MM.1S (cell line): ENCODE measurements at regions not wholly inside any gene's neighbourhood (a gene's known extent, or its start where the extent isn't known, plus 50 kb on each side); places are given as distances from the start of the nearest gene placed in this dataset.

ENCODE experiments used
- DNase-seq: peaks from one replicate; pipeline ENCODE4 v3.0.0-alpha.2; 2015
- H2AFZ ChIP-seq: fragments of 300-600 bp; sonication (generic); 2 replicates; pipeline ENCODE4 v1.6.0; 2016; ENCODE audit warnings: antibody characterized with exemption, low read length
- H3F3A ChIP-seq: fragments of 300-600 bp; sonication (generic); 2 replicates; pipeline ENCODE4 v1.6.1; 2016; ENCODE audit warnings: mild to moderate bottlenecking, antibody characterized with exemption, low read length, moderate library complexity, mixed read lengths; ENCODE audit not compliant: insufficient read depth
- H3K27ac ChIP-seq: fragments of 300-600 bp; sonication (generic); 2 replicates; pipeline ENCODE4 v1.5.1; 2016; ENCODE audit warnings: mild to moderate bottlenecking, low read length
- H3K27me3 ChIP-seq: fragments of 300-600 bp; sonication (generic); replicated peaks from 2 replicates; pipeline ENCODE4 v1.6.0; 2016; ENCODE audit warnings: low read length; ENCODE audit not compliant: insufficient read depth
- H3K36me3 ChIP-seq: fragments of 300-600 bp; sonication (generic); replicated peaks from 2 replicates; pipeline ENCODE4 v1.6.1; 2016; ENCODE audit warnings: mild to moderate bottlenecking, low read length, mixed read lengths; ENCODE audit not compliant: insufficient read depth
- H3K4me1 ChIP-seq: fragments of 300-600 bp; sonication (generic); 2 replicates; pipeline ENCODE4 v1.6.1; 2016; ENCODE audit warnings: low read length, mixed read lengths
- H3K4me2 ChIP-seq: fragments of 300-600 bp; sonication (generic); 2 replicates; pipeline ENCODE4 v1.6.0; 2016; ENCODE audit warnings: low read depth, low read length
- H3K4me3 ChIP-seq: fragments of 300-600 bp; sonication (generic); 2 replicates; pipeline ENCODE4 v1.5.1; 2016; ENCODE audit warnings: low read length, mixed read lengths
- H3K79me2 ChIP-seq: fragments of 300-600 bp; sonication (generic); 2 replicates; pipeline ENCODE4 v1.6.1; 2016; ENCODE audit warnings: mixed run types, low read length, mixed read lengths
- H3K9ac ChIP-seq: fragments of 300-600 bp; sonication (generic); 2 replicates; pipeline ENCODE4 v1.6.1; 2016; ENCODE audit warnings: low read length, mixed read lengths
- H3K9me2 ChIP-seq: fragments of 300-600 bp; sonication (generic); replicated peaks from 2 replicates; pipeline ENCODE4 v1.6.1; 2016; ENCODE audit warnings: mild to moderate bottlenecking, low read length, mixed read lengths; ENCODE audit not compliant: insufficient read depth
- H3K9me3 ChIP-seq: fragments of 300-600 bp; sonication (generic); replicated peaks from 2 replicates; pipeline ENCODE4 v1.6.1; 2016; ENCODE audit warnings: mild to moderate bottlenecking, low read length, mixed read lengths; ENCODE audit not compliant: insufficient read depth
- H4K20me1 ChIP-seq: fragments of 300-600 bp; sonication (generic); 2 replicates; pipeline ENCODE4 v1.6.1; 2016; ENCODE audit warnings: mild to moderate bottlenecking, low read length, moderate library complexity, mixed read lengths; ENCODE audit not compliant: insufficient read depth
- EZH2 ChIP-seq: fragments of 300-600 bp; sonication (generic); optimal IDR thresholded peaks from 2 replicates; pipeline ENCODE3; 2017; ENCODE audit warnings: low read depth, mild to moderate bottlenecking, antibody characterized with exemption, low read length, mixed read lengths
- EZH2phosphoT487 ChIP-seq: fragments of 300-600 bp; sonication (generic); IDR thresholded peaks from 2 replicates; pipeline ENCODE4 v1.6.1; 2018; ENCODE audit warnings: antibody characterized with exemption, low read length
- TF ChIP-seq, protein P1 (sequence below): fragments of 300-600 bp; sonication (generic); IDR thresholded peaks from 2 replicates; pipeline ENCODE4 v1.5.1; 2016; ENCODE audit warnings: antibody characterized with exemption, low read length, mixed read lengths

DNA sequence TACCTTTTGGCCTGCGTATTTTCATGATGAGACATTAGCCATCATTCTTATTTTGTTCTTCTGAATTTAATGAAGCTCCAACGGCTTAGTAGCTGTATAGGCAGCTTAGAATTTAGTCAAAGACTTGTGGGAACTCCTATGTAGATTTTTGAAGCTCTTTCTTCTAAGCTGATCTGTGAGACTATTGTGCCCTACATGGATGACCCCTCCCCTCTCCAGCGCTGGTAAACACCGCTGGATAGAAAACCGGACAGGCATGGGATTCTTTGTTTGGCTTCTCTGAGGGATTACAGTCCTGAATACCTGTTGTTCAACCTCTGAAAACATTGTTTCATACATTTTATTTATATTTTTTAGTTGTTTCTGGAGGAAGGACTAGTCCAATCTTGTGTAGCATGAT lies 1353.4 kb downstream of the GRIK2 start:
- H3K36me3 ChIP-seq: no peaks in the 10 kb centered on the region
- H3K27me3 ChIP-seq: no peaks in the 10 kb centered on the region
- no peak overlapping the region for H3K27ac ChIP-seq
- H3K4me3 ChIP-seq: no peak overlapping the region
- H3F3A ChIP-seq: no peaks in the 10 kb centered on the region
- DNase-seq: no peak
- no peaks in the 10 kb centered on the region for H3K79me2 ChIP-seq
- no peaks in the 10 kb centered on the region for H3K9me2 ChIP-seq
- H3K4me2 ChIP-seq: no peak overlapping the region
- no peaks in the 10 kb centered on the region for H3K9me3 ChIP-seq
- TF ChIP-seq EZH2 (no peak), EZH2phosphoT487 (no peak)
- TF ChIP-seq, protein P1, sequence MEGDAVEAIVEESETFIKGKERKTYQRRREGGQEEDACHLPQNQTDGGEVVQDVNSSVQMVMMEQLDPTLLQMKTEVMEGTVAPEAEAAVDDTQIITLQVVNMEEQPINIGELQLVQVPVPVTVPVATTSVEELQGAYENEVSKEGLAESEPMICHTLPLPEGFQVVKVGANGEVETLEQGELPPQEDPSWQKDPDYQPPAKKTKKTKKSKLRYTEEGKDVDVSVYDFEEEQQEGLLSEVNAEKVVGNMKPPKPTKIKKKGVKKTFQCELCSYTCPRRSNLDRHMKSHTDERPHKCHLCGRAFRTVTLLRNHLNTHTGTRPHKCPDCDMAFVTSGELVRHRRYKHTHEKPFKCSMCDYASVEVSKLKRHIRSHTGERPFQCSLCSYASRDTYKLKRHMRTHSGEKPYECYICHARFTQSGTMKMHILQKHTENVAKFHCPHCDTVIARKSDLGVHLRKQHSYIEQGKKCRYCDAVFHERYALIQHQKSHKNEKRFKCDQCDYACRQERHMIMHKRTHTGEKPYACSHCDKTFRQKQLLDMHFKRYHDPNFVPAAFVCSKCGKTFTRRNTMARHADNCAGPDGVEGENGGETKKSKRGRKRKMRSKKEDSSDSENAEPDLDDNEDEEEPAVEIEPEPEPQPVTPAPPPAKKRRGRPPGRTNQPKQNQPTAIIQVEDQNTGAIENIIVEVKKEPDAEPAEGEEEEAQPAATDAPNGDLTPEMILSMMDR: no peak
- H3K4me1 ChIP-seq: no peaks in the 10 kb centered on the region
- H3K9ac ChIP-seq: no peak overlapping the region
- no peaks in the 10 kb centered on the region for H4K20me1 ChIP-seq
- no peak overlapping the region for H2AFZ ChIP-seq

DNA sequence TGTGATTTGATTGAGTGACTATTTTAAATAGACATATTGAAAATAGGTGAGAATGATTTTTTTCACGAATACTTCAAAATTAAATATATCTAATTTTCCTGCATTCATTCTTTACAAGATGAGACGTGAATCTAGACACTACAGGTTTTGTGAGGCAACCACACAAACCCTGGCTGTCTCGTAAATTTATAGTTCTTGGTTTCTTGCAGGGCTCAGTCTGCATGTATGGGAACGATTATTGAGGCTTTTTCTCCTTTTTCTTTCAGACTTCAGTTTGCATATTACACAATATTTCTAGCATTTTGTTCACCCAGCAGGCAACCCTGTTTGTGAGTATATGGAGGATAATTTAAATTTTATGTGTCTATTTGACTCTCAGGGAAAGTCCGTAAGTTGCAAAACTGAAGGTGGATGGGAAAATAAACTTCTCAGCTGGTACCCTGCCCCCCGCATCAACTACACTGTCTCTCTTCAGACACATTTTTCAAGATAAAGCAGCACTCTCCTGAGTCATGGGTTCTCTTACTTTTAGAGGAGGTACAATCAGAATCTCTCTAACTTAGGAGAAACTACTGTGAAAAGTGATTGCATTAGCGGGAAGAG lies 1349.3 kb downstream of the GRIK2 start:
- TF ChIP-seq, protein P1: no peak
- no peak for TF ChIP-seq EZH2
- TF ChIP-seq EZH2phosphoT487: no peak
- no peak overlapping the region for H2AFZ ChIP-seq
- no peaks in the 10 kb centered on the region for H3K27me3 ChIP-seq
- H3K4me2 ChIP-seq: no peak overlapping the region
- no peak overlapping the region for H3K9ac ChIP-seq
- no peaks in the 10 kb centered on the region for H3K4me1 ChIP-seq
- H3K9me2 ChIP-seq: no peaks in the 10 kb centered on the region
- DNase-seq: no peak
- no peaks in the 10 kb centered on the region for H4K20me1 ChIP-seq
- no peaks in the 10 kb centered on the region for H3K36me3 ChIP-seq
- H3K79me2 ChIP-seq: no peaks in the 10 kb centered on the region
- H3K27ac ChIP-seq: no peak overlapping the region
- no peaks in the 10 kb centered on the region for H3K9me3 ChIP-seq
- H3F3A ChIP-seq: no peaks in the 10 kb centered on the region
- no peak overlapping the region for H3K4me3 ChIP-seq

DNA sequence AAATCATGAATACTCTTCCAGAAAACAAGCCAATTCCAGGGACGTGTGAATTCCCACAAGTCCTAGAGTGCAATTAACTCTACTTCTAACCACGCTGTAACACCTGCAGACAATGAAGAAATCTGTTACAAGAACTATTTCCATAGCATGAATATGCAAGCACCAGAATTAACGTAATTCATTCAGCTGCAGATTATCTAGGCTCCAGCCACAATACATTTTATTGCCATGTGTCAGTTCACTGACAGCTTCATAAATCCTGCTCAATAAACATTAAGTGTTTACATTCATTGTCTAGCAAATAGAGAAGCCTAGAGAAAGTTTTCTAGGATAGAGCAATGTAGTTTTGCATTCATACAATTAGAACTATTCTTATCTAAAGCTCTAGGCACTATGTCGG lies 1348.5 kb downstream of the GRIK2 start:
- no peaks in the 10 kb centered on the region for H3F3A ChIP-seq
- no peaks in the 10 kb centered on the region for H4K20me1 ChIP-seq
- H3K4me2 ChIP-seq: no peak overlapping the region
- no peak overlapping the region for H3K9ac ChIP-seq
- H3K9me2 ChIP-seq: no peaks in the 10 kb centered on the region
- no peaks in the 10 kb centered on the region for H3K9me3 ChIP-seq
- H2AFZ ChIP-seq: no peak overlapping the region
- H3K27me3 ChIP-seq: no peaks in the 10 kb centered on the region
- DNase-seq: no peak
- TF ChIP-seq EZH2 (no peak), EZH2phosphoT487 (no peak)
- TF ChIP-seq, protein P1: no peak
- no peaks in the 10 kb centered on the region for H3K36me3 ChIP-seq
- no peaks in the 10 kb centered on the region for H3K4me1 ChIP-seq
- no peak overlapping the region for H3K4me3 ChIP-seq
- no peaks in the 10 kb centered on the region for H3K79me2 ChIP-seq
- no peak overlapping the region for H3K27ac ChIP-seq
